Body of pancreas (tissue), 4 donors: ENCODE measurements at regions not wholly inside any gene's neighbourhood (a gene's known extent, or its start where the extent isn't known, plus 50 kb on each side); places are given as distances from the start of the nearest gene placed in this dataset.
A peak's percentile ranks its signal among the peaks of the same experiment; 100 is the strongest.

Source experiments
- ATAC-seq: fragments of 150-250 bp; one replicate; pipeline ENCODE4 v1.9.1; 2016
- DNase-seq, 4 donors: peaks; one replicate each; pipeline ENCODE4 v3.0.0-alpha.2; 2019
- H3K27ac ChIP-seq, 4 donors: fragments of 200-600 bp; sonication (generic); 1 replicate in 3 of 4; 2 replicates in 1 of 4; pipeline versions ENCODE4 v1.5.1 to v1.6.1; 2016 to 2019; ENCODE audit warnings: mild to moderate bottlenecking in 1 of 4, mixed read lengths in 1 of 4, moderate library complexity in 1 of 4
- H3K27me3 ChIP-seq, 2 donors: fragments of 200-600 bp; sonication (generic); one replicate each; pipeline ENCODE4 v1.6.0; 2016; ENCODE audit warnings: mild to moderate bottlenecking in 1 of 2
- H3K36me3 ChIP-seq, 2 donors: fragments of 200-600 bp; sonication (generic); replicated peaks in 1 of 2; 2 replicates each; pipeline ENCODE4 v1.5.1; 2016; ENCODE audit warnings: low read depth in 2 of 2; ENCODE audit not compliant: insufficient read depth in 1 of 2
- H3K4me1 ChIP-seq: fragments of 200-600 bp; sonication (generic); one replicate; pipeline ENCODE4 v1.6.0; 2016
- H3K4me3 ChIP-seq, 2 donors: fragments of 200-600 bp; sonication (generic); 1 replicate in 1 of 2; 2 replicates in 1 of 2; pipeline ENCODE4 v1.5.1; 2016 to 2019
- H3K9me3 ChIP-seq, 3 donors: fragments of 200-600 bp; sonication (generic); 1 replicate in 2 of 3; 2 replicates in 1 of 3; pipeline ENCODE4 v1.5.1; 2016
- POLR2A ChIP-seq, 3 donors: fragments of 450-650 bp; IDR thresholded peaks; one replicate each; pipeline ENCODE4 v1.6.1; 2016; ENCODE audit warnings: antibody characterized with exemption in 3 of 3, mild to moderate bottlenecking in 2 of 3
- WGBS, 2 donors: methylation state at CpG; one replicate each; pipeline ENCODE4 v1.1.5; 2017; 5-methylcytosine and 5-hydroxymethylcytosine counted together
- intact Hi-C: fragments of 100-400 bp; cut with DNase I; formaldehyde crosslinking; loops from one replicate; pipeline ENCODE4 v1.15.1; 2023
- TF ChIP-seq, protein P1 (sequence below), 7 experiments: fragments of 450-650 bp in 4 of 7; fragments of 200-600 bp in 3 of 7; sonication (generic) in 3 of 7; IDR thresholded peaks; one replicate each; pipeline ENCODE4 v1.5.1; 2016 to 2019; ENCODE audit warnings: antibody characterized with exemption in 7 of 7

DNA sequence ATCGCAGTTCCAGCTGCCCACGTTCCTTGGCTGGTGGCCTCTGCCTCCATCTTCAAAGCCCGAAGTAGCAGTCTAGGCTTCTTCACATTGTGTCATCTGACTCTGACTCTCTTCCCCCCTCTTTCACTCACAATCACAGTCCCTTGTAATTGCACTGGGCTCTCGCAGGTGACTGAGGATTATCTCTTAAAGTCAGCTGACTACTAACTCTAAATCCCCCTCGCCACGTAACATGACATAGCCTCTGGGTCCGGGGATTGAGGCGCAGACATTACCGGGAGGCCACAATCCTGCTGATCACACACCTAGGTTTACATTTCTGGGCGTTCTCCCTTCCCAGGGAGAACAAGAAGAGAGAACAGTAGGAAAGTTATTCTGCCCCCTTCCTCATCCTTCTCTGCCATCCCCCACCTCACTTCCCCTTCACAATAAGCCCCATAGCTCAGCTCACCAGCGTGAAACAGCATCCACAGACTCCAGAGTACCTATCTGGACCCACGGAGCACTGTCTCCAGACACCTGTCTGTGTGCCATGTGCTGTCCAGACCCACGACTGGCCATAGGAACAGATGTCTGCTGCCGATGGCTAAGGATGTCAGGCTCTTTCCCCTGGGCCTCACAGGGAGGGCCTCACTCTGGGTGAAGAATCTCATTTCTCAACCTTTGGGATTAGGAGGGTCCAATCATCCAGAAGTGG, 64.3 kb upstream of the FZD7 start:
- intact Hi-C loops = no loop called here
- no peak for ATAC-seq
- WGBS, 2 donors = 84 to 86% methylated on average over 13 to 14 of the region's 14 CpGs

DNA sequence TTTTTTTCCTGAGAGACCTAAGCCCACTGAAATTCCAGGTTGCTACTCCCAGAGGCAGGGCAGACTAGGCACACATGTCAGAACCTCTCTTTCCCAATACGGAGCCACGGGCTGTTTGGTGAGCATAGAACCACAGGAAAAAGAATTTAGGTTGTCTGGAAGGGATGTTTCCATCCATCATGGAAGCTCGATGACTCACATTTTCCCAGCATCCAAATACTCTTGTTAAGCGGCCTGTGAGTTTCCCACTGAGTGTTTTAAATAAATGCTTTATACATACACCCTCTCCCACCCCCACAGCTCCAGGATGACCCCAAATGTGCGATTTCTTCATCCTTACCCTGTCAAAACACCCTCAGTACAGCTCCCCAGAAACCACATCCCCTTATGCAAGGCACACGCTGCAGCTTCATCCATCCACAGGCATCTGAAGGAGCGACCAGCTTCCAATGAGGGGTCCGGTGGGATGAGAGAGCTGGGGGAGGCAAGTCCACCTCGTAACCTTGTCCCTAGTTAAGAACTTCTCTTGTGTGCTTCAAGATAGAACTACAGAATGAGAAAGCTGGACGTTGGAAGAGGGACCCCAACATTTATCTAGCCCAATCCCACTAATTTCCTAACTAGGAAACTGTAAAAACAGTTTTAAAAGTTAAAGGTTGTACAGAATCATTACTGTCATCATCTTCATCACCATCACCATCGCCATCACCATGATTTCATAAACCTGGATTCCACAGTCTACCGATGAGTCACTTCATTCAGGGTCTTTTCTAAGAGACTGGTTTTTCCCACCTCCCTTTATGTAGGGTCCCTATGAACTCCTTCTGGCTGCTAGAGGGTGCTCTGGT, 63.5 kb upstream of the FZD7 start:
- DNase-seq (peak in 1 of 4 donors; percentile 8), ATAC-seq (no peak)
- no peak overlapping the region for H3K27ac ChIP-seq
- TF ChIP-seq, protein P1, sequence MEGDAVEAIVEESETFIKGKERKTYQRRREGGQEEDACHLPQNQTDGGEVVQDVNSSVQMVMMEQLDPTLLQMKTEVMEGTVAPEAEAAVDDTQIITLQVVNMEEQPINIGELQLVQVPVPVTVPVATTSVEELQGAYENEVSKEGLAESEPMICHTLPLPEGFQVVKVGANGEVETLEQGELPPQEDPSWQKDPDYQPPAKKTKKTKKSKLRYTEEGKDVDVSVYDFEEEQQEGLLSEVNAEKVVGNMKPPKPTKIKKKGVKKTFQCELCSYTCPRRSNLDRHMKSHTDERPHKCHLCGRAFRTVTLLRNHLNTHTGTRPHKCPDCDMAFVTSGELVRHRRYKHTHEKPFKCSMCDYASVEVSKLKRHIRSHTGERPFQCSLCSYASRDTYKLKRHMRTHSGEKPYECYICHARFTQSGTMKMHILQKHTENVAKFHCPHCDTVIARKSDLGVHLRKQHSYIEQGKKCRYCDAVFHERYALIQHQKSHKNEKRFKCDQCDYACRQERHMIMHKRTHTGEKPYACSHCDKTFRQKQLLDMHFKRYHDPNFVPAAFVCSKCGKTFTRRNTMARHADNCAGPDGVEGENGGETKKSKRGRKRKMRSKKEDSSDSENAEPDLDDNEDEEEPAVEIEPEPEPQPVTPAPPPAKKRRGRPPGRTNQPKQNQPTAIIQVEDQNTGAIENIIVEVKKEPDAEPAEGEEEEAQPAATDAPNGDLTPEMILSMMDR (IDR thresholded peaks at IDR 0.05) = no peak
- no peak for TF ChIP-seq POLR2A (IDR thresholded peaks at IDR 0.05)
- H3K27me3 ChIP-seq = no peaks in the 10 kb centered on the region
- H3K9me3 ChIP-seq = no peaks in the 10 kb centered on the region
- 71 to 86% methylated on average over 12 of the region's 12 CpGs for WGBS, 2 donors
- H3K36me3 ChIP-seq = no peaks in the 10 kb centered on the region
- no peaks in the 10 kb centered on the region for H3K4me1 ChIP-seq
- H3K4me3 ChIP-seq = no peak overlapping the region
- intact Hi-C loops = no loop called here

More for the DNA sequence above, 64.3 kb upstream of the FZD7 start:
- no peak for DNase-seq
- H3K9me3 ChIP-seq = no peaks in the 10 kb centered on the region
- no peak overlapping the region for H3K27ac ChIP-seq
- H3K4me3 ChIP-seq = no peak overlapping the region
- H3K27me3 ChIP-seq = no peaks in the 10 kb centered on the region
- no peaks in the 10 kb centered on the region for H3K36me3 ChIP-seq
- no peaks in the 10 kb centered on the region for H3K4me1 ChIP-seq
- no peak for TF ChIP-seq POLR2A (IDR thresholded peaks at IDR 0.05)
- TF ChIP-seq, protein P1 (IDR thresholded peaks at IDR 0.05) = no peak

DNA sequence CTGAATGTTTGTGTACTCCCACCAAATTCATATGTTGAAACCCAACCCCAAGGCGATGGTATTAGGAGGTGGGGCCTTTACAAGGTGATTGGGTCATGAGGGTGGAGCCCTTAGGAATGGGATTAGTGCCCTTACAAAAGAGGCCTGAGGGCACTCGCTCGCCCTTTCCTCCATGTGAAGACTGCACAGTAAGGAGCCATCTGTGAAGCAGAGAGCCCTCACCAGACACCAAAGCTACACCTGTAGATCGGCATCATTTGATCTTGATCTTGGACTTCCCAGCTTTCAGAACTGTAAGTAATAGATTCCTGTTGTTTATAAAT, 62.9 kb upstream of the FZD7 start:
- no peak for TF ChIP-seq POLR2A (IDR thresholded peaks at IDR 0.05)
- TF ChIP-seq, protein P1 (IDR thresholded peaks at IDR 0.05) = no peak
- H3K9me3 ChIP-seq = no peaks in the 10 kb centered on the region
- no peaks in the 10 kb centered on the region for H3K4me1 ChIP-seq
- ATAC-seq = no peak
- no peaks in the 10 kb centered on the region for H3K27me3 ChIP-seq
- DNase-seq = no peak
- no peak overlapping the region for H3K4me3 ChIP-seq
- WGBS, 2 donors = 88 to 89% methylated on average over 3 to 4 of the region's 4 CpGs
- H3K27ac ChIP-seq = no peak overlapping the region
- intact Hi-C loops = no loop called here
- no peaks in the 10 kb centered on the region for H3K36me3 ChIP-seq

DNA sequence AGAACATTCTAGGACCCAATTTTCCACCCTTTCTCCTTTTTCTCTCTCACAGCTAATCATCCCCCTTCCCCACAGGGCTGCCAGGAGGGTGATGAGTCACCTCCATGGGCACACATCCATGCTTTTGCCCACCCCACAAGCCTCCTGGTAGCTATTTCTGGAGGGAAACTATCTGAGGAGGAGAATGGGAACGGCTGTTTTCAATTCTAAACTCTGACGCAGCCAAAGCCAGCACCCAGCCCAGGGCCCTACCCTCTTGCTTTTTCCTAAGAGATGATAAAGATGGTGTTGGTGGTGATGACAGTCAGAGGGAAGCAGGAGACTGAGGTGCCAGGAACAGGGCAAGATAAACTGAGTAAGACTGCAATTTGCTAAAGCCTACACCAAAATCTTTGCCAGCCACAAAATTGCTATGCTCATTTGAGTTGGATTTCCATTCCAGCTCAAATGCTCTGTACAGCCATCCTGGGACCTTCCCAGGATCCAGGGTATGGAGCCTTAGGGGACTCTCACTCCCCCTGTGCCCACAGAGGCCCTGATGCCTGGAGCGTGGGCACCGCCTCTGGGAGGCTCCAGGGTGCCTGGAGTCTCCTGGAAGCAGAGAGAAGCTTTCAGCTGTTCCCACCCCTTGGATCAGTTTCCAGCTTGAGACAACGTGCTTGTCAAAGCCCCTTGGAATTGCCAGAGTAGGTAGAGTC, 62.0 kb upstream of the FZD7 start:
- TF ChIP-seq, protein P1 (IDR thresholded peaks at IDR 0.05) = no peak
- H3K27me3 ChIP-seq = no peaks in the 10 kb centered on the region
- no peaks in the 10 kb centered on the region for H3K9me3 ChIP-seq
- WGBS, 2 donors = 52 to 80% methylated on average over 3 to 5 of the region's 5 CpGs
- no peaks in the 10 kb centered on the region for H3K36me3 ChIP-seq
- no peak overlapping the region for H3K4me3 ChIP-seq
- intact Hi-C loops = no loop called here
- H3K27ac ChIP-seq = no peak overlapping the region
- H3K4me1 ChIP-seq = no peaks in the 10 kb centered on the region
- ATAC-seq (no peak), DNase-seq (no peak)
